Testis (tissue), 2 donors: ENCODE measurements at regions not wholly inside any gene's neighbourhood (a gene's known extent, or its start where the extent isn't known, plus 50 kb on each side); places are given as distances from the start of the nearest gene placed in this dataset.

Source experiments
- DNase-seq: peaks from one replicate; pipeline ENCODE4 v3.0.0-alpha.2; 2019
- H3K27ac ChIP-seq, 2 donors: fragments of 200-600 bp; sonication (generic); one replicate each; pipeline ENCODE4 v1.5.1; 2019
- H3K27me3 ChIP-seq: fragments of 200-600 bp; sonication (generic); one replicate; pipeline ENCODE4 v1.5.1; 2019
- H3K36me3 ChIP-seq: fragments of 200-600 bp; sonication (generic); one replicate; pipeline ENCODE4 v1.5.1; 2017; ENCODE audit warnings: low read depth; ENCODE audit errors: missing control alignments
- H3K4me1 ChIP-seq: fragments of 200-600 bp; sonication (generic); one replicate; pipeline ENCODE4 v1.5.1; 2019
- H3K4me3 ChIP-seq, 2 donors: fragments of 200-600 bp; sonication (generic); one replicate each; pipeline ENCODE4 v1.5.1; 2017 to 2019
- H3K9me3 ChIP-seq: fragments of 200-600 bp; sonication (generic); one replicate; pipeline ENCODE4 v1.5.1; 2017
- POLR2A ChIP-seq: fragments of 450-650 bp; IDR thresholded peaks from one replicate; pipeline ENCODE4 v1.6.1; 2017; ENCODE audit warnings: antibody characterized with exemption, mild to moderate bottlenecking, moderate library complexity
- WGBS, 2 donors: methylation state at CpG; one replicate each; pipeline ENCODE4 v1.1.5; 2018; 5-methylcytosine and 5-hydroxymethylcytosine counted together
- intact Hi-C: fragments of 100-400 bp; cut with DNase I; formaldehyde crosslinking; loops from one replicate; pipeline ENCODE4 v1.15.1; 2023; ENCODE audit warnings: low total_unique reads
- TF ChIP-seq, protein P1 (sequence below), 3 experiments: fragments of 450-650 bp in 2 of 3; fragments of 200-600 bp in 1 of 3; sonication (generic) in 1 of 3; IDR thresholded peaks; one replicate each; pipeline ENCODE4 v1.5.1; 2016 to 2019; ENCODE audit warnings: antibody characterized with exemption in 3 of 3, mild to moderate bottlenecking in 2 of 3, moderate library complexity in 1 of 3

DNA sequence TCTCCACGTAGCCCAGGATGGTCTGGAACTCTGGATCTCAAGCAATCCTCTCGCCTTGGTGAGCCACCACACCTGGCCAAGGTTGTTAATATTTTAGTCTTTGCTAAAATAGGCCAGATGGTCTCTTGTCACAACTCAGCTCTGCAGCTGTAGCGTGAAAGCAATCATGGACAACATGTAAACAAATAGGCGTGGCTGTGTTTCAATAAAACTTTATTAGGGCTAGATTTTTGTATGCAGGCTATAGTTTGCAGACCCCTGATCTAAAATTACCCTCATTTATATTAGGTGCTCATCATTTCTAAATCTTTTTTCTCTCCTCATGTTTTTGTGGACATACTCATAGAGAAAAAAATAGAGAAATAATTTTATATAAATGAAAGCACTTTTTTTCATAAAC, 72.1 kb upstream of the SLC28A3 start:
- intact Hi-C loops, result no loop called here

DNA sequence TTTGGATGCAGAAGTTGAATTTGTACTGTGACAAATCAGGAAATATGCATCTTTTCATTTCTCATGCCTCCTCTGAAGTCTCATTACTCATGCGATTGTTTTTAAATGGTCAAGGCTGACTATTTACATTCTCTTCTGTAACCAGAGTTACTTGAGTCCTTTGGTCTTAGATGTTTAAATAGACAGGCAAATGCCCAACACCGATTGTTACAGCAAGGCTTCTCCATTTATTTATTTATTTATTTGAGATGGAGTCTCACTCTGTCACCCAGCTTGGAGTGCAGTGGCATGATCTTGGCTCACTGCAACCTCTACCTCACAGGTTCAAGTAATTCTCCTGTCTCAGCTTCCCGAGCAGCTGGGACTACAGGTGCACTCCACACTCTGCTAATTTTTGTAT, 72.7 kb upstream of the SLC28A3 start:
- 93% methylated on average over 3 of the region's 3 CpGs for WGBS, 2 donors
- no peaks in the 10 kb centered on the region for H3K9me3 ChIP-seq
- DNase-seq, result no peak
- TF ChIP-seq, protein P1, sequence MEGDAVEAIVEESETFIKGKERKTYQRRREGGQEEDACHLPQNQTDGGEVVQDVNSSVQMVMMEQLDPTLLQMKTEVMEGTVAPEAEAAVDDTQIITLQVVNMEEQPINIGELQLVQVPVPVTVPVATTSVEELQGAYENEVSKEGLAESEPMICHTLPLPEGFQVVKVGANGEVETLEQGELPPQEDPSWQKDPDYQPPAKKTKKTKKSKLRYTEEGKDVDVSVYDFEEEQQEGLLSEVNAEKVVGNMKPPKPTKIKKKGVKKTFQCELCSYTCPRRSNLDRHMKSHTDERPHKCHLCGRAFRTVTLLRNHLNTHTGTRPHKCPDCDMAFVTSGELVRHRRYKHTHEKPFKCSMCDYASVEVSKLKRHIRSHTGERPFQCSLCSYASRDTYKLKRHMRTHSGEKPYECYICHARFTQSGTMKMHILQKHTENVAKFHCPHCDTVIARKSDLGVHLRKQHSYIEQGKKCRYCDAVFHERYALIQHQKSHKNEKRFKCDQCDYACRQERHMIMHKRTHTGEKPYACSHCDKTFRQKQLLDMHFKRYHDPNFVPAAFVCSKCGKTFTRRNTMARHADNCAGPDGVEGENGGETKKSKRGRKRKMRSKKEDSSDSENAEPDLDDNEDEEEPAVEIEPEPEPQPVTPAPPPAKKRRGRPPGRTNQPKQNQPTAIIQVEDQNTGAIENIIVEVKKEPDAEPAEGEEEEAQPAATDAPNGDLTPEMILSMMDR (IDR thresholded peaks at IDR 0.05), result no peak
- TF ChIP-seq POLR2A, result no peak
- intact Hi-C loops, result no loop called here
- no peak overlapping the region for H3K27ac ChIP-seq
- no peaks in the 10 kb centered on the region for H3K4me1 ChIP-seq
- H3K4me3 ChIP-seq, result no peak overlapping the region
- H3K27me3 ChIP-seq, result no peaks in the 10 kb centered on the region
- no peaks in the 10 kb centered on the region for H3K36me3 ChIP-seq

More for the DNA sequence above, 72.1 kb upstream of the SLC28A3 start:
- Histone ChIP-seq H3K36me3 (no peaks in the 10 kb centered on the region), H3K27ac (no peak overlapping the region), H3K4me3 (no peak overlapping the region), H3K4me1 (no peaks in the 10 kb centered on the region), H3K27me3 (no peaks in the 10 kb centered on the region), H3K9me3 (no peaks in the 10 kb centered on the region)
- WGBS, 2 donors, result 94 to 96% methylated on average over 4 of the region's 4 CpGs
- no peak for TF ChIP-seq POLR2A
- TF ChIP-seq, protein P1 (IDR thresholded peaks at IDR 0.05), result no peak
- no peak for DNase-seq

DNA sequence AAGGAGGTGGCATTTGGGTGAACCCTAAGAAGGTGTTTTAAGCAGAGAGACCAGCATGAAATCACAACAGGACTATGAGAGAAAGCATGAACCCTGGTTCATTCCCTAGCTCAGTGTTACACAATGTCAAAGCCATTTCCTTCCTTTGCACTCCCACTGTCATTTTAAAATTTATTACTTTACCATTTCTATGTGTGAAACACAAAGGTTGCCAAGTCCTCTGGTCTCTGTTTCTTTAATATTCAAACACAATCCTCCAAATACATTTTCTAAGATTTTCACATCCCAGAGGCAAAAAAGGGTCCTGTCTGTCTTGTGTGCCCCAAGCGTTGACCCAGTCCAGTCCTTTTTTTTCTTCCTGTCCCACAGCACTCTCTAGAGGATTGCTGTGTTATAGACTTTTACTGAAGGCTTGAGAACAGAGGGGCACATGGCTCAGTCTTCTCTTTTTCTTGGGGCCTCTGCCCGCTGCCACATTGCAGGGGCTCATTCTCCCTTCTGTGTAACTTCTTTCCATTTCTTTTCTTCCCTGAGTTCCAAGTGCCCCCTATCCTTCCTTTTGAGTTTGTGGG, 78.6 kb upstream of the SLC28A3 start:
- WGBS, 2 donors, result 62 to 68% methylated on average over 2 of the region's 2 CpGs
- Histone ChIP-seq H3K36me3 (no peaks in the 10 kb centered on the region), H3K4me3 (no peak overlapping the region), H3K9me3 (no peaks in the 10 kb centered on the region), H3K27me3 (no peaks in the 10 kb centered on the region), H3K27ac (no peak overlapping the region), H3K4me1 (no peaks in the 10 kb centered on the region)
- TF ChIP-seq, protein P1 (IDR thresholded peaks at IDR 0.05), result no peak
- TF ChIP-seq POLR2A, result no peak
- DNase-seq, result no peak
- intact Hi-C loops, result no loop called here

- WGBS, 2 donors, result 98% methylated on average over 2 of the region's 2 CpGs
- no peaks in the 10 kb centered on the region for H3K36me3 ChIP-seq
- no peak overlapping the region for H3K4me3 ChIP-seq
- H3K9me3 ChIP-seq, result no peaks in the 10 kb centered on the region
- no peaks in the 10 kb centered on the region for H3K4me1 ChIP-seq
- no peak for DNase-seq
- no peak for TF ChIP-seq POLR2A
- intact Hi-C loops, result no loop called here
- no peaks in the 10 kb centered on the region for H3K27me3 ChIP-seq
- no peak overlapping the region for H3K27ac ChIP-seq
These were observed 84.4 kb upstream of the SLC28A3 start for GRCh38 chr9:84424931-84425330.

GRCh38 chr9:84432746-84433145, 92.2 kb upstream of the SLC28A3 start:
- H3K27me3 ChIP-seq, result no peaks in the 10 kb centered on the region
- no peaks in the 10 kb centered on the region for H3K36me3 ChIP-seq
- H3K4me1 ChIP-seq, result peaks cover 9% of the 10 kb centered on the region
- no peaks in the 10 kb centered on the region for H3K9me3 ChIP-seq
- no peak overlapping the region for H3K4me3 ChIP-seq
- WGBS, 2 donors, result 96 to 98% methylated on average over 1 of the region's 1 CpG
- no peak for TF ChIP-seq POLR2A
- TF ChIP-seq, protein P1 (IDR thresholded peaks at IDR 0.05), result no peak
- no peak for DNase-seq
- no peak overlapping the region for H3K27ac ChIP-seq
- intact Hi-C loops, result no loop called here
